ENCODE measurements at regions not wholly inside any gene's neighbourhood (a gene's known extent, or its start where the extent isn't known, plus 50 kb on each side); places are given as distances from the start of the nearest gene placed in this dataset.
"Not testable (repeated sequence)": the region's sequence is repeated elsewhere in the genome, so short reads cannot be mapped to it uniquely, and the experiment has no call there.

DNA sequence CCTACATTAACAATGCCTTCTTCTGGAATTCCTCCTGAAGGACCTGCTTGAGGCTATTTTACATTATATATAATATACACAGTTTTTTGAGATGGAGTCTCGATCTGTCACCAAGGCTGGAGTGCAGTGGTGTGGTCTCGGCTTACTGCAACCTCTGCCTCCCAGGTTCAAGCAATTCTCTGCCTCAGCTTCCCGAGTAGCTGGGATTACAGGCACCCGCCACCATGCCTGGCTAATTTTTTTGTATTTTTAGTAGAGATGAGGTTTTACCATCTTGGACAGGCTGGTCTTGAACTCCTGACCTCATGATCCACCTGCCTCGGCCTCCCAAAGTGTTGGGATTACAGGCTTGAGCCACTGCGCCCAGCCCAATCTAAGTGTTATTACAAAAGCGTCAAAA is 71.9 kb upstream of the PRR23C start:
- TF ChIP-seq, protein P1, sequence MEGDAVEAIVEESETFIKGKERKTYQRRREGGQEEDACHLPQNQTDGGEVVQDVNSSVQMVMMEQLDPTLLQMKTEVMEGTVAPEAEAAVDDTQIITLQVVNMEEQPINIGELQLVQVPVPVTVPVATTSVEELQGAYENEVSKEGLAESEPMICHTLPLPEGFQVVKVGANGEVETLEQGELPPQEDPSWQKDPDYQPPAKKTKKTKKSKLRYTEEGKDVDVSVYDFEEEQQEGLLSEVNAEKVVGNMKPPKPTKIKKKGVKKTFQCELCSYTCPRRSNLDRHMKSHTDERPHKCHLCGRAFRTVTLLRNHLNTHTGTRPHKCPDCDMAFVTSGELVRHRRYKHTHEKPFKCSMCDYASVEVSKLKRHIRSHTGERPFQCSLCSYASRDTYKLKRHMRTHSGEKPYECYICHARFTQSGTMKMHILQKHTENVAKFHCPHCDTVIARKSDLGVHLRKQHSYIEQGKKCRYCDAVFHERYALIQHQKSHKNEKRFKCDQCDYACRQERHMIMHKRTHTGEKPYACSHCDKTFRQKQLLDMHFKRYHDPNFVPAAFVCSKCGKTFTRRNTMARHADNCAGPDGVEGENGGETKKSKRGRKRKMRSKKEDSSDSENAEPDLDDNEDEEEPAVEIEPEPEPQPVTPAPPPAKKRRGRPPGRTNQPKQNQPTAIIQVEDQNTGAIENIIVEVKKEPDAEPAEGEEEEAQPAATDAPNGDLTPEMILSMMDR (conservative IDR thresholded peaks at IDR 0.05) = not testable (repeated sequence)
- TF ChIP-seq EZH2 (IDR thresholded peaks at IDR 0.05; ENCODE audit: low read depth) = not testable (repeated sequence)

Data from PC-9 (cell line).